Right hindlimb (tissue), 1 donor: ENCODE measurements at regions not wholly inside any gene's neighbourhood (a gene's known extent, or its start where the extent isn't known, plus 50 kb on each side); places are given as distances from the start of the nearest gene placed in this dataset.
A peak's percentile ranks its signal among the peaks of the same experiment; 100 is the strongest.
"Not testable (repeated sequence)": the region's sequence is repeated elsewhere in the genome, so short reads cannot be mapped to it uniquely, and the experiment has no call there.

Experiments
- DNase-seq: peaks from one replicate; pipeline ENCODE4 v3.0.0-alpha.2; 2018

GRCh38 chr5:56656846-56657726 lies 158.3 kb upstream of the MAP3K1 start:
- DNase-seq: no peak

GRCh38 chr5:56651893-56652292 lies 163.5 kb upstream of the MAP3K1 start:
- no peak for DNase-seq

GRCh38 chr5:56650386-56650785 lies 165.0 kb upstream of the MAP3K1 start:
- no peak for DNase-seq

- DNase-seq: peak; percentile 36
These were observed 165.8 kb upstream of the MAP3K1 start for GRCh38 chr5:56649569-56649968.

GRCh38 chr5:56648460-56649034 lies 166.8 kb upstream of the MAP3K1 start:
- DNase-seq: no peak

GRCh38 chr5:56647099-56647850 lies 168.1 kb upstream of the MAP3K1 start:
- DNase-seq: no peak

- no peak for DNase-seq
These were observed 173.6 kb upstream of the MAP3K1 start for GRCh38 chr5:56641635-56642260.

GRCh38 chr5:56640763-56641406 lies 174.5 kb upstream of the MAP3K1 start:
- DNase-seq: no peak

- DNase-seq: no peak
These were observed 175.9 kb upstream of the MAP3K1 start for GRCh38 chr5:56639476-56639875.

- no peak for DNase-seq
These were observed 176.5 kb upstream of the MAP3K1 start for GRCh38 chr5:56638768-56639238.

- DNase-seq: no peak
These were observed 177.2 kb upstream of the MAP3K1 start for GRCh38 chr5:56638061-56638621.

GRCh38 chr5:56637321-56637920 lies 177.9 kb upstream of the MAP3K1 start:
- DNase-seq: no peak

GRCh38 chr5:56633950-56634349 lies 181.4 kb upstream of the MAP3K1 start:
- DNase-seq: no peak

GRCh38 chr5:56632939-56633338 lies 182.4 kb upstream of the MAP3K1 start:
- DNase-seq: no peak

- no peak for DNase-seq
These were observed 183.2 kb upstream of the MAP3K1 start for GRCh38 chr5:56632199-56632598.

GRCh38 chr5:56631719-56632118 lies 183.6 kb upstream of the MAP3K1 start:
- DNase-seq: no peak

GRCh38 chr5:56628616-56629015 lies 186.7 kb upstream of the MAP3K1 start:
- DNase-seq: not testable (repeated sequence)

GRCh38 chr5:56625541-56625940 lies 189.8 kb upstream of the MAP3K1 start:
- no peak for DNase-seq

- DNase-seq: no peak
These were observed 190.6 kb upstream of the MAP3K1 start for GRCh38 chr5:56624751-56625150.

- DNase-seq: no peak
These were observed 193.2 kb upstream of the MAP3K1 start for GRCh38 chr5:56622141-56622540.

GRCh38 chr5:56620903-56621677 lies 194.3 kb upstream of the MAP3K1 start:
- DNase-seq: no peak
